ENCODE measurements at regions not wholly inside any gene's neighbourhood (a gene's known extent, or its start where the extent isn't known, plus 50 kb on each side); places are given as distances from the start of the nearest gene placed in this dataset.

- no peak for TF ChIP-seq CTCF (IDR thresholded peaks at IDR 0.05)
- TF ChIP-seq EZH2 (IDR thresholded peaks at IDR 0.05; ENCODE audit: borderline replicate concordance, insufficient read depth, low read depth, low read length, poor library complexity, severe bottlenecking) = no peak
Measured at GRCh38 chr10:4431114-4431863, 394.7 kb upstream of the AKR1E2 start.

All from B cell (primary cell).